ENCODE measurements at regions not wholly inside any gene's neighbourhood (a gene's known extent, or its start where the extent isn't known, plus 50 kb on each side); places are given as distances from the start of the nearest gene placed in this dataset.
"Not testable (repeated sequence)": the region's sequence is repeated elsewhere in the genome, so short reads cannot be mapped to it uniquely, and the experiment has no call there.

DNA sequence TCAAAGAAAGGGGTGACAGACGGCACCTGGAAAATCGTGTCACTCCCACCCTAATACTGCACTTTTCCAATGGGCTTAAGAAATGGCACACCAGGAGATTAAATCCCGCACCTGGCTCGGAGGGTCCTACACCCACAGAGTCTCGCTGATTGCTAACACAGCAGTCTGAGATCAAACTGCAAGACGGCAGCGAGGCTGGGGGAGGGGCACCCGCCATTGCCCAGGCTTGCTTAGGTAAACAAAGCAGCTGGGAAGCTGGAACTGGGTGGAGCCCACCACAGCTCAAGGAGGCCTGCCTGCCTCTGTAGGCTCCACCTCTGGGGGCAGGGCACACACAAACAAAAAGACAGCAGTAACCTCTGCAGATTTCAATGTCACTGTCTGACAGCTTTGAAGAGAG, 108.5 kb upstream of the SMARCAD1 start:
- TF ChIP-seq, protein P1, sequence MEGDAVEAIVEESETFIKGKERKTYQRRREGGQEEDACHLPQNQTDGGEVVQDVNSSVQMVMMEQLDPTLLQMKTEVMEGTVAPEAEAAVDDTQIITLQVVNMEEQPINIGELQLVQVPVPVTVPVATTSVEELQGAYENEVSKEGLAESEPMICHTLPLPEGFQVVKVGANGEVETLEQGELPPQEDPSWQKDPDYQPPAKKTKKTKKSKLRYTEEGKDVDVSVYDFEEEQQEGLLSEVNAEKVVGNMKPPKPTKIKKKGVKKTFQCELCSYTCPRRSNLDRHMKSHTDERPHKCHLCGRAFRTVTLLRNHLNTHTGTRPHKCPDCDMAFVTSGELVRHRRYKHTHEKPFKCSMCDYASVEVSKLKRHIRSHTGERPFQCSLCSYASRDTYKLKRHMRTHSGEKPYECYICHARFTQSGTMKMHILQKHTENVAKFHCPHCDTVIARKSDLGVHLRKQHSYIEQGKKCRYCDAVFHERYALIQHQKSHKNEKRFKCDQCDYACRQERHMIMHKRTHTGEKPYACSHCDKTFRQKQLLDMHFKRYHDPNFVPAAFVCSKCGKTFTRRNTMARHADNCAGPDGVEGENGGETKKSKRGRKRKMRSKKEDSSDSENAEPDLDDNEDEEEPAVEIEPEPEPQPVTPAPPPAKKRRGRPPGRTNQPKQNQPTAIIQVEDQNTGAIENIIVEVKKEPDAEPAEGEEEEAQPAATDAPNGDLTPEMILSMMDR (IDR thresholded peaks at IDR 0.05; ENCODE audit: insufficient read depth, low read depth, low read length) = not testable (repeated sequence)
- not testable (repeated sequence) for TF ChIP-seq EZH2 (IDR thresholded peaks at IDR 0.05; ENCODE audit: insufficient read depth, low read length)
